ENCODE measurements at regions not wholly inside any gene's neighbourhood (a gene's known extent, or its start where the extent isn't known, plus 50 kb on each side); places are given as distances from the start of the nearest gene placed in this dataset.

DNA sequence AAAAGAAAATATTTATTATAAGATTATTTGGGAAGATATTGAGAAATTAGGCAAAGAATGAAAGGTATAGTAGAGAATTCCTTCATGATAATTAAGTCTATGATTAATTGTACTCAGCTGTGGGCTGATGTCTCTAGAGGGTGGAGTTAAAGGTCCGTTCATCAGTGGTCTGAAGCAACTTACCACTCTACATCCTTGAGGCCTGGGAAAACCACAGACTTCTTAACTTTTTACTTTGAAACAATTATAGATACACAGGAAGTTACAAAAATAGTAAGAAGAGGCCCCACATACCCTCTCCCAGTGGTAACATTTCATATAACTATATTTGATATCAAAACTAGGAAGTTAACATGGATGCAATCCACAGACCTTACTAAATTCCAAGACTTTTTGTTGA, 167.0 kb upstream of the NECTIN1 start:
- 72% methylated on average over 1 of the region's 1 CpG for WGBS
- intact Hi-C loops (cut with DNase I): no loop called here
- H3K27ac ChIP-seq (replicated peaks in 1 of 4): no peak overlapping the region

GRCh38 chr11:119894916-119895315, 165.9 kb upstream of the NECTIN1 start:
- no peaks in the 10 kb centered on the region for H3K9me3 ChIP-seq
- H3K4me3 ChIP-seq: no peak overlapping the region
- H3K4me1 ChIP-seq: peaks cover 0 to 11% (median 2%) of the 10 kb centered on the region in 4 donors
- intact Hi-C loops (cut with DNase I): no loop called here
- WGBS: 86% methylated on average over 4 of the region's 4 CpGs
- H3K27ac ChIP-seq (replicated peaks in 1 of 4): no peak overlapping the region
- TF ChIP-seq POLR2AphosphoS5 (IDR thresholded peaks at IDR 0.05) (no peak), CTCF (IDR thresholded peaks at IDR 0.05) (no peak), POLR2A (IDR thresholded peaks at IDR 0.05; ENCODE audit: low read depth) (no peak), EP300 (IDR thresholded peaks at IDR 0.05) (no peak)
- DNase-seq (ENCODE audit: extremely low spot score): no peak
- H3K36me3 ChIP-seq: no peaks in the 10 kb centered on the region
- peaks cover 0 to 46% (median 0%) of the 10 kb centered on the region in 4 donors for H3K27me3 ChIP-seq

More for the DNA sequence above, 167.0 kb upstream of the NECTIN1 start:
- H3K4me1 ChIP-seq: peaks cover 0 to 11% (median 2%) of the 10 kb centered on the region in 4 donors
- DNase-seq (ENCODE audit: extremely low spot score): no peak
- H3K9me3 ChIP-seq: no peaks in the 10 kb centered on the region
- H3K27me3 ChIP-seq: peaks cover 0 to 37% (median 0%) of the 10 kb centered on the region in 4 donors
- no peaks in the 10 kb centered on the region for H3K36me3 ChIP-seq
- no peak overlapping the region for H3K4me3 ChIP-seq
- TF ChIP-seq POLR2A (IDR thresholded peaks at IDR 0.05; ENCODE audit: low read depth) (no peak), EP300 (IDR thresholded peaks at IDR 0.05) (no peak), CTCF (IDR thresholded peaks at IDR 0.05) (no peak), POLR2AphosphoS5 (IDR thresholded peaks at IDR 0.05) (no peak)

DNA sequence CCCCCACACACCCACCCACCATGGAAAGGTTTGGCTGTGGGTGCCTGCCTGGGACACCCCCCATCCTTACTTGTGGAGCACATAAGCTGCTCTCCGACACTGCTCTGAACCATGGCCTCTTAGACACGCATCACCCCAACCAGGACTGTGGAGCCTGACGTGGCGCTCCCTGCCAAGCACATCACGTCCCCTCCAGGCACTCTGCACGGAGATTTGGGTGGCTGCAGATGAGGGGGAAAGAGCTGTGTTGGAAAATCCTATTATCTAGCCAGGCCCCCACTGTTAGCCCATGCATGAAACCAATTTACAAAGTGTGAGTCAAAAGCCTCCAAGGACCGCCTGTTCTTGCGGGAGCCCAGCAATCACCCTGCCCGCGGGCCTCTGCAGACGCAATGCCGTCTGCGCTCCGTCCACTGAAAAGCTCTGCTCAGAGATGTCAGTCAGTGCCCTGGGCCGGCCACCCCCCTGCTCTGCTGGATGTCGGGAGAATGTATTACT, 163.4 kb upstream of the NECTIN1 start:
- H3K36me3 ChIP-seq: no peaks in the 10 kb centered on the region
- no peak for DNase-seq (ENCODE audit: extremely low spot score)
- H3K27ac ChIP-seq (replicated peaks in 1 of 4): no peak overlapping the region
- WGBS: 87% methylated on average over 7 of the region's 16 CpGs
- no peak overlapping the region for H3K4me3 ChIP-seq
- intact Hi-C loops (cut with DNase I): no loop called here
- H3K27me3 ChIP-seq: peaks cover 0 to 69% (median 0%) of the 10 kb centered on the region in 4 donors
- TF ChIP-seq POLR2AphosphoS5 (IDR thresholded peaks at IDR 0.05): no peak
- TF ChIP-seq CTCF (IDR thresholded peaks at IDR 0.05): no peak
- TF ChIP-seq EP300 (IDR thresholded peaks at IDR 0.05): no peak
- no peak for TF ChIP-seq POLR2A (IDR thresholded peaks at IDR 0.05; ENCODE audit: low read depth)
- H3K4me1 ChIP-seq: peaks cover 0 to 3% (median 0%) of the 10 kb centered on the region in 4 donors
- no peaks in the 10 kb centered on the region for H3K9me3 ChIP-seq

GRCh38 chr11:119891055-119891768, 162.2 kb upstream of the NECTIN1 start:
- no peaks in the 10 kb centered on the region for H3K9me3 ChIP-seq
- TF ChIP-seq POLR2AphosphoS5 (IDR thresholded peaks at IDR 0.05): no peak
- TF ChIP-seq POLR2A (IDR thresholded peaks at IDR 0.05; ENCODE audit: low read depth): no peak
- no peak for TF ChIP-seq EP300 (IDR thresholded peaks at IDR 0.05)
- H3K27me3 ChIP-seq: peaks cover 0 to 80% (median 0%) of the 10 kb centered on the region in 4 donors
- no peaks in the 10 kb centered on the region for H3K36me3 ChIP-seq
- no peak overlapping the region for H3K4me3 ChIP-seq
- peaks cover 0 to 3% (median 0%) of the 10 kb centered on the region in 4 donors for H3K4me1 ChIP-seq
- 64% methylated on average over 13 of the region's 16 CpGs for WGBS
- no peak overlapping the region for H3K27ac ChIP-seq (replicated peaks in 1 of 4)
- no peak for DNase-seq (ENCODE audit: extremely low spot score)
- intact Hi-C loops (cut with DNase I): no loop called here

GRCh38 chr11:119890466-119890865, 161.5 kb upstream of the NECTIN1 start:
- no peak for DNase-seq (ENCODE audit: extremely low spot score)
- H3K27ac ChIP-seq (replicated peaks in 1 of 4): no peak overlapping the region
- peaks cover 0 to 88% (median 0%) of the 10 kb centered on the region in 4 donors for H3K27me3 ChIP-seq
- peaks cover 0 to 3% (median 0%) of the 10 kb centered on the region in 4 donors for H3K4me1 ChIP-seq
- no peaks in the 10 kb centered on the region for H3K9me3 ChIP-seq
- 100% methylated on average over 1 of the region's 5 CpGs for WGBS
- intact Hi-C loops (cut with DNase I): no loop called here
- no peaks in the 10 kb centered on the region for H3K36me3 ChIP-seq
- H3K4me3 ChIP-seq: no peak overlapping the region
- no peak for TF ChIP-seq CTCF (IDR thresholded peaks at IDR 0.05)
- TF ChIP-seq EP300 (IDR thresholded peaks at IDR 0.05): no peak
